C4-2B (cell line): ENCODE measurements at regions not wholly inside any gene's neighbourhood (a gene's known extent, or its start where the extent isn't known, plus 50 kb on each side); places are given as distances from the start of the nearest gene placed in this dataset.

Experiments
- ZFX ChIP-seq: fragments of 450-650 bp; IDR thresholded peaks from 2 replicates; pipeline ENCODE4 v1.6.1; 2017
- TF ChIP-seq, protein P1 (sequence below): fragments of 450-650 bp; conservative IDR thresholded peaks from 2 replicates; pipeline ENCODE4 v1.5.1; 2017; ENCODE audit warnings: mild to moderate bottlenecking

DNA sequence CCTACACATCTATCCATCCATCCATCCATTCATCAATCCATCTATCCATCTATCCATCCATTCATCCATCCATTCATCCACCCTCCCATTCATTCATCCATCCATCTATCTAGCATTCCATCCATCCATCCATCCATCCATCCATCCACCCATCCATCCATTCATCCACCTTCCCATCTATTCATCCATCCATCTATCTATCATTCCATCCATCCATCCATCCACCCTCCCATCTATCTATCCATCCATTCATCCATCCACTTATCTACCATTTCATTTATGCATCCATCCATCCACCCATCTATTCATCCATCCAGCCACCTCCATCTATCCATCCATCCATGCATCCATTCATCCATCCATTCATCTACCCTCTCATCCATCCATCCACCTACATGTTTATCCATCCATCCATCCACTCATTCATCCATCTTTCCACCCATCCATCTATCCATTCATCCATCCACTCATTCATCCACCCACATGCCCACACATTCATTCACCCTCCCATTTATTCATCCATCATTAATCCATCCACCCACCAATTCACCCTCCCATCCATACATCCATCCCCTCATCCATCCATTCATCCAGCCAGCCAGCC lies 258.5 kb downstream of the CRLF2 start:
- TF ChIP-seq, protein P1, sequence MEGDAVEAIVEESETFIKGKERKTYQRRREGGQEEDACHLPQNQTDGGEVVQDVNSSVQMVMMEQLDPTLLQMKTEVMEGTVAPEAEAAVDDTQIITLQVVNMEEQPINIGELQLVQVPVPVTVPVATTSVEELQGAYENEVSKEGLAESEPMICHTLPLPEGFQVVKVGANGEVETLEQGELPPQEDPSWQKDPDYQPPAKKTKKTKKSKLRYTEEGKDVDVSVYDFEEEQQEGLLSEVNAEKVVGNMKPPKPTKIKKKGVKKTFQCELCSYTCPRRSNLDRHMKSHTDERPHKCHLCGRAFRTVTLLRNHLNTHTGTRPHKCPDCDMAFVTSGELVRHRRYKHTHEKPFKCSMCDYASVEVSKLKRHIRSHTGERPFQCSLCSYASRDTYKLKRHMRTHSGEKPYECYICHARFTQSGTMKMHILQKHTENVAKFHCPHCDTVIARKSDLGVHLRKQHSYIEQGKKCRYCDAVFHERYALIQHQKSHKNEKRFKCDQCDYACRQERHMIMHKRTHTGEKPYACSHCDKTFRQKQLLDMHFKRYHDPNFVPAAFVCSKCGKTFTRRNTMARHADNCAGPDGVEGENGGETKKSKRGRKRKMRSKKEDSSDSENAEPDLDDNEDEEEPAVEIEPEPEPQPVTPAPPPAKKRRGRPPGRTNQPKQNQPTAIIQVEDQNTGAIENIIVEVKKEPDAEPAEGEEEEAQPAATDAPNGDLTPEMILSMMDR = no peak
- TF ChIP-seq ZFX = no peak
